GM21381 (cell line): ENCODE measurements at regions not wholly inside any gene's neighbourhood (a gene's known extent, or its start where the extent isn't known, plus 50 kb on each side); places are given as distances from the start of the nearest gene placed in this dataset.
"Not testable (repeated sequence)": the region's sequence is repeated elsewhere in the genome, so short reads cannot be mapped to it uniquely, and the experiment has no call there.

Experiments used
- ATAC-seq: cut with Tn5 transposase; IDR thresholded peaks from one replicate; pipeline ENCODE4 v1.9.1; 2021; ENCODE audit warnings: mild to moderate bottlenecking, moderate library complexity; ENCODE audit not compliant: unreplicated experiment

DNA sequence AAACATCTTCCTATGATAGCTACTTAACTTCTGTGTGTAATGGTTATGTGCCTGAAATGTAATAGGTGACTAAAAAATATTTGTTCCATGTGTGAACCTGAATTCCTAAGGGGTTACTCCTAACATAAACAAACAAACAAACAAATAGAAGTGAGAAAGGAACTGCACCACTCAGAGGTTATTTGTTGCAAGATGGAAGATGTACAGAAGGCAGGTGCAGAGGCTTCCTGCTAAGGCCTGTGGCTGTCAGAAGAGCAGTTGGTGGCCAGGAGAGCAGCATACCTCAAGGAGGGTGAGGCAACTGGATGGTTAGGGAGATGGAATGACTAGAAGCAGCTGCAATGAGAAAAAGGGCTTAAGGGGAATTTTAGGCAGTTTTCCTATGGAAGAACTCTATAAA, 940.6 kb downstream of the TTLL7 start:
- no peak for ATAC-seq

DNA sequence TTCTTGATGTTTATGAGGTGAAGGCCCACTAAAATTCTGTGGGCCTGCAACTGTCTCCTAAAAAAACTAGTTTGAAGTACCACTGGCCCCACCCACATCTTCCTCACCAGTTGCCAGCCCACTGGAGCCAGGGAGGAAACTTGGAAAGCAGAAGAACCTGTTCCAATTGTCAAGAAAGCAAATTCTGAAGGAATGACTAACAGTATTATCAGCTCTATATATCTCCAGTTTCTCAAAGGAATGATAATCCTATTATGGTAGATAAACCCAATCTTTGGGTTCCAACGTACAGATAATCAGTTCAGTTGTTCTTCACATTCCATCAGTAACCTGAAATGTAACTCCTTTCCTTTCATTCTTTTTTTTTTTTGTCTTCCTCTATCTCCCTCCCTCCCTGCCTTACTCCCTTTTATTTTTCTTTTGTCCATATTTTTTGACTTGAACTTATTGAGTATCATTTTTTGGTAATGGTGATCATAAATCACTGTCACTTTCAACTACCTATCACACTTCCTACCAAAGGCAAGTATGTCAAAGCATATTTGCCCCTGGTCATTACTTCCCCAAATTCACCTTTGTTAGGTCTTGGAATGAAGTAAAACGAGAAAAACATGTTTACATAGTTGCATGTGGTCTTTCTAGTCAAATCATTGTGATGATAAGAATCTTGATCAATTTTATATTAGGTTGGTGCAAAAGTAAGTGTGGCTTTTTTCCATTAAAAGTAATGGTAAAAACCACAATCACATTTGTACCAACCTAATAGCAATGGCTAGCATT, 943.4 kb downstream of the TTLL7 start:
- no peak for ATAC-seq

DNA sequence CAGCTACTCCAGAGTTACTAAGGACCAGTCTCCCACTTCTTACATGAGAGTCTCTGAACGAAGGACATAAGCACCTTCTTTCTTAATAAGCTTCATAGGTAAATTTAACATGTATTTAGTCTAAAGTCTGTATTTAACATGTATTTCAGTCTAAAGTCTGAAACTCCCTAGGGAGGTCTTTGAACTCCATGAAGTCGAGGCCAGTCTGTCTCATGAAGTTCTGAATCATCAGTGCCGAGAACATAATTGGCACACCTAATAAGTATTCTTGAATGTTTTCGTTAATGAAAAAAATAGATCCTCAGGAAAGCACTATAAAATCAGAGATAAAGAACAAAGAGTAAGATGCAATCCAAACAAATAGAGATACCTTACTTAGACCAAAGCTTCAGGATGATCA, 945.5 kb downstream of the TTLL7 start:
- ATAC-seq, result no peak

DNA sequence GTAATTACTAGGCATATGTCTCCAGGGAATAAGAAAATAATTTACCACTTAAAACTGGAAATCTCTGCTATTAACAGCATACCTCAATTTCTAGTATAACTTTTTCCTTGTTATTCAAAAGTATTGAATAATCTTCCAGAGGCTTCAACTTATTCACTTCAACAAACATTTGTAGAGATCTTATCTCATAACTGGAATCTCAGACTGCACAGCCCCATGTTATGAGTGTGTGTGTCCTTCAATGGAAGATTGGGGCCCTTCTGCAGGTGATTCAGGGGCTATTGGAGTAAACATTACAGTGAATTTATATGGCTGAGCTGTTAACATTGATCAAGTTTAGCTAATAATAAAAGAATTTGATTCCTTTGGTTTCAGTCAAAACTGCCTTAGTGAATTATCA, 946.1 kb downstream of the TTLL7 start:
- no peak for ATAC-seq

DNA sequence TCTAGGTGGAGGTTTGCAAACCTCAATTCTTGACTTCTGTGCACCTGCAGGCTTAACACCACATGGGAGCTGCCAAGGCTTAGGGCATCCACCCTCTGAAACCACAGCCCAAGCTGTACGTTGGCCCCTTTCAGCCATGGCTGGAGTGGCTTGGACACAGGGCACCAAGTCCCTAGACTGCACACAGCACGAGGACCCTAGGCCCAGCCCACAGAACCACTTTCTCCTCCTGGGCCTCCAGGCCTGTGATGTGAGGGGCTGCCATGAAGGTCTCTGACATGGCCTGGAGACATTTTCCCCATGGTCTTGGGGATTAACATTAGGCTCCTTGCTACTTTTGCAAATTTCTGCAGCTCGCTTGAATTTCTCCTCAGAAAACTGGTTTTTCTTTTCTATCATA, 947.9 kb downstream of the TTLL7 start:
- ATAC-seq, result not testable (repeated sequence)

DNA sequence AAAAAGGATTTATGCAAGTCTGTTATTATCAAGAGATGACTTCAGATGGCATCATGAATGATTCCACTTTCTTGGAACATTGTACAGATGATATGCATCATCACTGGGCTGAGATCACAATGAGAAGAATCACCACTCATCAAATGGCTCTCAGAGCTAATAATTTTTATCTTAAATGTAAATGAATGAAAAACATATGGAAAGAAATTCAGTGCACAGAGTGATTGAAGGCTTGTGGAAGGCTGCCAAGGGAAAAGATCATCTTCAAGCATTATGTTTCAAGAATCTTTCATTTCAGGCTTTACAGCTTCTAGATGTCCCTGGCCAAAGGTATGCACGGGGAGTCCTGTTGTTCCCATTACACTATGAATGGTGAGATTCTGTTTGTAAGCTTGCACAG, 955.7 kb downstream of the TTLL7 start:
- no peak for ATAC-seq

DNA sequence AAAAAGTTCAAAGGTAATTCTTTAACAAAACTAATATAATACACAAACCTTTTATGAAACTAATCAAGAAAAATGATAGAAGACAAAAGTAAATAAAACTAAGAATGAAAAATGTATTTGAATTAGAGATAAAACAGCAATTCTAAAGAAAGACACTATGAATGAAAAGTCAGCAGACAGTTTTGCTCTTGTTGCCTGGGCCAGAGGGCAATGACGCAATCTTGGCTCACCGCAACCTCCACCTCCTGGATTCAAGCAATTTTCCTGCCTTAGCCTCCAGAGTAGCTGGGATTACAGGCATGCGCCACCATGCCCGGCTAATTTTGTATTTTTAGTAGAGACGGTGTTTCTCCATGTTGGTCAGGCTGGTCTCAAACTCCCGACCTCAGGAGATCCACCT, 959.8 kb downstream of the TTLL7 start:
- ATAC-seq, result not testable (repeated sequence)

DNA sequence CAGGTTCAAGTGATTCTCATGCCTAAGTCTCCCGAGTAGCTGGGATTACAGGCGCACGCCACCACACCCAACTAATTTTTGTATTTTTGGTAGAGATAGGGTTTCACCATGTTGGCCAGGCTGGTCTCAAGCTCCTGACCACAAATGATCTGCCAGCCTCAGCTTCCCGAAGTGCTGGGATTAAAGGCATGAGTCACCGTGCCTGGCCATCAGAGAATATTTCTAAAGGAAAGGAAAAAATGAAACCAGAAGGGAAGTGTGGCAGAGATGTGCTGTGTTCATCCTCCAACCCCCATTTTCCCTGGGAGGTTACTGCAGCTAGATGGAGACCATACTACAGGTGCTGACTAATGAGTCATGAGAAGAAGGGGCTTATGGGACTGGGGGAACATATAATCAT, 964.1 kb downstream of the TTLL7 start:
- ATAC-seq, result no peak

DNA sequence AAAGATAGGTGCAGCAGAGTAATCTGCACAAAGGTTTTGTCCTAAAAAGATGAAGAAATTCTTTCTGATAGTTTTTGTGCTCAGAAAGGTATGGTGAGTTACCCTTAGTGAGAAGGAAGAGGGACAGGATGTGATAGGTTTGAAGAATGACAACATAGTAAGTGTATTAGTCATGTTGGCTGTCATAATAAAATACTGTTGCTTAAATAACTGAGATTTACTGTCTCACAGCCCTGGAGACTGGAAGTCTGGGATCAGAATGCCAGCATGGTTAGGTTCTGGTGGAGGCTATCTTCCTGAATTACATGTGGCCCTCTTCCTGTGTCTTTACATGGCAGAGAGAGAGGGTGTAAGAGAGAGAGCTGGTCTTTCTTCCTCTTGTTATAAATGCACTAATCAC, 965.2 kb downstream of the TTLL7 start:
- ATAC-seq, result no peak

DNA sequence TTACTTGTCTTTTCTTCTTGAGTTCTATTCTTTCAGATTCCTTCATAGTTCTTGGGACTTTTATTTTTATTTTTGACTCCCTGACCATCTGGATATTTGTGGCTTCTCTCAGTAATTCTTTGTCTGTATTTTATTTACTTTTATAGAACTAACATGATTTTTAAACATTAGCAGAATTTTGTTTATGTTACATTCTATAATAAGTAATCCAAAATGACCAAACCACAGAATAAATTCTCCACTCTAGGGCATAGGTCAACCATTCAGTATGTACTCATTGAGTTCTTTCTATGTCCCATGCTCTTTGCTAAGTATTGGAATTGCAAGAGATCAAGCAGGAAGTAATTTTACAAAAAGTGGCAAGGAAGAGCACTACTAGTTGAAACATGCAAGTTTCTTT, 969.0 kb downstream of the TTLL7 start:
- no peak for ATAC-seq

DNA sequence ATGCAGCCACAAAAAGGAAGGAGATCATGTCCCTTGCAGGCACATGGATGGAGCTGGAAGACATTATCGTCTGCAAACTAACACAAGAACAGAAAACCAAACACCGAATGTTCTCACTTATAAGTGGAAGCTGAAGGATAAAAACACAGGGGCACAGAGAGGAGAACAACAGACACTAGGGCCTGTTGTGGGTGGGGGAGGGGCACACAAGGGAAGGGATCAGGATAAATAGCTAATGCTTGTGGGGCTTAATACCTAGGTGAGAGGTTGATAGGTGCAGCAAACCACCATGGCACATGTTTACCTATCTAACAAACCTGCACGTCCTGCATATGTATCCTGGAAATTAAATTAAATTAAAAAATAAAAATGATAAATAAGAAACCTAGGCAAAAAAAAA, 969.9 kb downstream of the TTLL7 start:
- ATAC-seq, result no peak

DNA sequence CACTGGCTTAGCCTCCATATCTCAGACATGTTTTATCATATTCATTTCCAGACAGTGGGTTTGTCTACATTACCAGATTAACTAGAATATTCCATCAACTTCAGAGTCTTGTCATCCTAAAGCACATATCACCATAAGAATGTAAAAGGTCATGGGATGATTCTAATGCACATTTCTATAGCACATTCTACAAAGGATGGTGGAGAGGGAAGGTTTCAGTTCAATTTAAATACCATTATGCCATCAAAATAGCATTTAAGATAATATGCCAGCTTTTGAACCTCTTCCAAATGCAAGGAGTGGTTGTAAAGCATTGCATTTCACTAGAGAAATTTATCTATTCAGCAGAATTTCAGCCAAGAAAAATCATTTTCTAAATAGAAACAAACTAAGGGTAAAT, 970.5 kb downstream of the TTLL7 start:
- no peak for ATAC-seq

DNA sequence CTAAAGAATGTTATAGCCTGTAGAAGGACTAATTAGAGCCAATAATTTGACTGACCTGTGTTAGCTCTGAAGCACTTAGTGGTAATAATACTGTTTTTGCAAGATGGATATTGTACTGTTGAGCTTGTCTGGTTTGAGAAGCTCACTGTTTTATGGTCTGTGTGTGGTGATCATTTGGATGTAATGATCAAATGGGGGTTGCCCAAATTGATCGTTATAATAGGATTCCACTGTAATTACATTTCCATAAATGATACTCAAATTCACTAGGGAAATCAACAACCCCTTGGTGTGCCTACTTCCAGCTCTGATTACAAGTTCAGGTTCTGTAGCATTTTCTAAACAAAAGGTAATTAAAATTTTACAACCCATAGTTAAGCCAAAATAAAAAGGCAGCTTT, 971.4 kb downstream of the TTLL7 start:
- ATAC-seq, result no peak

DNA sequence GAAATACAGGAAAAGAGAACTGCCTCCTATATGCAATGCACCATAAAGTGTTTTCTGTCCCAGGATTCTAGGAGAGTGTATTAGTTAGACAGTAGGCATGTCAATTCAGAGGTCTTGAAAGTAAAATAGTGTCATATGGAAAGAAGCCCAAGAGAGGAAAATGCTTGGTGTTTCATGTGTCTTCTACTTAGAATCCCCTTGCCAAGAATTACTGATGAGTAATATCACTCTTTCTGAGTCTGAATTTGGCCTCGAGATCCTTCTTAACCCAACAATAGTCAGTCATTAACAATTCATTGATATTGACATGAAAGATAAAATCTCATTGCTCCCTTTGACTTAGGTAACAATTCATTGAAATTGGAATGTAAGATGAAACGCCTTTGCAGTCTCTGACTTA, 972.2 kb downstream of the TTLL7 start:
- ATAC-seq, result no peak

DNA sequence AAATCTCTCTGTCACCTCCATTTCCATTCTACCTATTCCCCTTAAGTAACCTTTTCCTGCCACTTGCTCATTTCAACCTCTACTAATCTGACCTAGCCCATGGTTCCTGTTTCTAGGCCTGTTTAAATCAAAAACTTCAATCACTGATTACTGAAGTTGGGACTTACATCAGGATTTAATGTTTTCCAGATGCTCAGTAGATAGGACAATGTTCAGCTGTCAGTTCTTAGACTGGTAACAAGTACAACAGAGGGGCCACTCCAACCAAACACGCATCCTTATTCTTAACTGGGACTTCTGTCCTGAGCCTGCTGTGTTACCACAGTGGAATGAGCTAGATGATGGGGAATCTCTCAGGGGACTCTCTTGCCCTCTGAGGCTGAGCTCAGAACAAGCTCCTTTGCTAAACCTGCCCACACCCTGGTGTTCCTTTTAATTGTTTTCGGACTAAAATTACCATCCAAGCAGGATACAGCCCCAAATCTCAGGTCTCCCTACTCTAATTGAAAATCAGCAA, 974.6 kb downstream of the TTLL7 start:
- ATAC-seq, result no peak

DNA sequence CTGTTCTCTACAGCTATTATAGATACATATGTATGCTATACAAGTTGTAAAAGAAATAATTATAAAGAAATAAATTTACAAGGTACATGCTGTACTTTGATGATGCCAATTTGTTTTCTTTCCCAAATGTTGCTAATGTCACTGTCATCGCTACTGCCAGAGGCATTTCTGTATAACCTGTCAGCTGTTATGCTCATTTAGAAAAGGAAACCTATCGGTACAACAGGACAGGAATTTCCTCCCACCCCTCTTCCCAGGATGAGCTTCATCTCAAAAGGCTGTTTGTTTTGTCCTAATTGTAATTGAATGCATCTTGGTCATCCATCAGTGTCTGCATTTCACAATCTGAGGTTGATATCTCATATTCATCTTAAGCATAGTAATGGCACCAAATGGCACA, 975.7 kb downstream of the TTLL7 start:
- ATAC-seq, result no peak

DNA sequence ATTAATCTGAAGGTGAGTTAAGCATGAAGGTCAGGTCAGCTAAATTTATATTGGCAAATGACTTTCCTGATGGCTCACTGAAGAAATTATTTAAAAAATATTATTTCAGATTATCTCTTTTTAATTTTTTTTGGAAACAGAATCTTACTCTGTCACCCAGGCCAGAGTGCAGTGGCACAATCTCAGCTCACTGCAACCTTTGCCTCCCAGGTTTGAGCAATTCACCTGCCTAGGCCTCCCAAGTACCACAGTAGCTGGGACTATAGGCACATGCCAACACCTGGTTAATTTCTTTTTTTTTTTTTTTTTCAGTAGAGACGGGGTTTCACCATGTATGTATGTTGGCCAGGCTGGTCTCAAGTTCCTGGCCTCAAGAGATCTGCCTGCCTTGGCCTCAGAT, 976.7 kb downstream of the TTLL7 start:
- no peak for ATAC-seq

DNA sequence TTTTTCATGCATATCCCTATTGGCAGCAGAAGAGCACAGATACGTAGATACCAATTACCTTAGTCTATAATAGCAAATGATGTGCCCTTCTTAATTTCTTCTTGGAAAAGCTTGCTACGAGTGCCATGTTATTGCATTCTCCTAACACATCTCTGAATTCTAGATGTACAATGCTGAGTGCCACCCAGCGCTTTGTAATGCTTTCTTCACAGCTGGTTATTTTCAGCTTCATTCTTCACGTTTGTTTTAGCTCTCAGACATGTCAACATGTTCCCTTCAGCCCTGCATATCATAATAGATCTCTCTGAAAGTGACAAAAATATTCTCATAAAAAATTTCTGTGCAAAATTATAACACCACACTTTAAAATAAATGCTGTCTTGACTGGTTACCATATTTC, 981.2 kb downstream of the TTLL7 start:
- no peak for ATAC-seq

DNA sequence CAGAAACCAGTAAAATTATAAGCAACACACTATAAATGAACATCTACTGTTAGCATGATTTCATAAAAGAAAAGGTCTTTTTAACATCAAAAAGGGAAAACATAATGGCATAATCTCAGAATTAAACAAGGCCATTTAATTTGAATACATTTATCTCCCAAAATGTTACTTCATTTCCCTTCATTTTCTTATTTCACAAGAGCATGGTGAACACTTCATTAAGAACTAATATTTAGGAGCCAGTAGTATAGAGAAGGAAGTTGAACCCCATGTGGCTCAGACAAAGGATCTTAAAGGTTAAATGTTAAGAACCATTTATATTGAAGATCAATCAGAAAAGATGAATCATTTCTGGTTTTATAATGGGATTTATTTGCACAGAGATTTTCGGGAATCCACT, 981.7 kb downstream of the TTLL7 start:
- no peak for ATAC-seq

DNA sequence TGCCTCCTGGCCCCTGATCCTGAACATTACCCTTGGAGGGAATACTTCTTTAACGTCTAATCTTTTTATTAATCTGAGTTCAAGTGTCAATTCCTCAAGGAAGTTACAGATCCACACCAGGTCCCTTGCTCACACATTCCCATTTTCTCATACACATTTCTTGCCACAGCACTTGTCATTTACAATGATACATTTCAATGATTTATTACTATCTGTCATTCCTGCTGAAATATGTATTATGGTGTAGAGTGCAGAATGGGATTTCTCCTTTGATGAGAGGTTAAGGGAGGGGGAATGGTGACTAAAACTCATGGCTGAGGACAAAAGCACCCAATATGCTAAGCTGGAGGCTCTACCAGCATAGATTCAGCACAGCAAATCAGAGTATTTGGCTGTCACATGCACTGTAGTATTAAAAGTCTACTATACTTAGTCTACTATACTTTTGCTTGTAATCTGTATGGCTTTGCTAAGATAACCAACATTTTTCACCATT, 982.5 kb downstream of the TTLL7 start:
- ATAC-seq, result no peak

DNA sequence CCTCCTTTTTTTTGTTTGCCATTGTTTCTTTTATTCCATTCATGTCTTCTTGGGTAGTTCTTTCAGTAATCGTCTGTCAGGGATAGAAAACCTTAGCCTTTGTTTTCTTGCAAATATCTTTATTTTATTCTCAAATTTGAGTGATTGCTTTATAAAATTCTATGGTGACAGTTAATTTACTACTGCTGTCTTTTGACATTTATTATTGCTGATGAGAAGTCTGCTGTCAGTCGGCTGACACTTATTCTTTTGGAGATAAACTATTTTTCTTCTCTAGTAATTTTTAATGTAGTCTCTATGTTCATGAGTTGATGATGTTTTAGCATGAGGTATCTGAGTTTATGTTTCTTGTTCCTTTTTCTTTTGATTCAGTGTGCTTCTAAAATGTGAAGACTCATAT, 983.8 kb downstream of the TTLL7 start:
- no peak for ATAC-seq

DNA sequence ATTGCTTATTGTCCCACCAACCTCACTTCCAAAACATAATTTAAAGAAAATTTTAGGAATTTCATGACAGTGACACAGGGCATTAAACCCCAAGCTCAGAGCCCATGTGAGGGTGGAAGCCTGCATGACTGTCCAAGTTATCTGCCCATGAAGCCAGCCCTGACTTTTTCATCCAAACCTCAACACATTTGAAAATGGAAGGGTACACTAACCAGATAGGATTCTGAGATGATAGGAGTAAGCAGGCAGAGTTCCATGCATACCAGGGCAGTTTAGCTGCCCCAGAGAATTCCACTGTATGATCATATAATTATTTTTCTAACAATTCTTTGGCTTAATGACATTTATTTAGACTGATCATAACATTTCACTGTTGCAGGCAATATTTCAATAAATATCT, 986.0 kb downstream of the TTLL7 start:
- ATAC-seq, result no peak

DNA sequence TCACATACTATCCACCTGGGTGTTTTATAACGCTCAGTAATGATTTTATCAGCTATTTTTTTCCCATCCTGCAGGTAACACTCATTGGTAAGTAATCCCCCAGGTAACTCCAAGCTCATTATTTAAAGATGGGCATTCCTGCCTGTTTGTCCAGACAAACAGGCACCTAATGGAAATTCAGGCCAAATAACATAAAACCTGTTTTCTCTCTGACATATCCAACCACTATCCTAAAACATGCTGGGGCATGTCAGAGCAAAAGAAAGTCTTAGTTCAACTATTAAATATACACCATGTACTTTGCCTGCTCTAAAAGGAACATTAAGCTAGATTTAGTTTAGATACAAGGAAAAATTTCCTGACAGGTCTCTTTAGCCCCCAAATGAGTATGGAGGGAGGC, 987.7 kb downstream of the TTLL7 start:
- ATAC-seq, result no peak
